Activated T-helper 1 cell treated with Interleukin-2 at 50 U/mL for 16 hours (primary cell): ENCODE measurements at regions not wholly inside any gene's neighbourhood (a gene's known extent, or its start where the extent isn't known, plus 50 kb on each side); places are given as distances from the start of the nearest gene placed in this dataset.

Experiments
- DNase-seq: peaks from one replicate; pipeline ENCODE4 v3.0.0-alpha.2; 2020; ENCODE audit warnings: low read depth

DNA sequence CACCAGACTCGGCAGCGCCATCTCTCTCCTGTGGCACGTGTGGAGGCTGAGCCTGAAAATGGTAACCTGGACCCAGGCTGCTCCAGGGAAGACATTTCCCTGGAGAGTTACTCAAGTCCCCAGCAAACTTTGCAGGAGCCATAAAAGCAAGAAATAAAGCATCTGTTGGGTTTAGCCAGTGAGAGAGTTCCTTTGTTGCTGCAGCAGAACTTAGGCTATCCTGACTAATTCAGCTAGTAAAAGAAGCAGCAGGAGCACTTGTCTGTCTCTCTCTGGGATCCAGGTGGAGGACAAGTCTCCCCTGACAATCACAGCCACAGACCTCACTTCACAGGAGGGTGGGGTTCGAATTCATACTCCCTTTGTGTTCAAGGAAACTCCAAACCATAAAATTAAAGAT, 79.2 kb upstream of the DIO3 start:
- no peak for DNase-seq

DNA sequence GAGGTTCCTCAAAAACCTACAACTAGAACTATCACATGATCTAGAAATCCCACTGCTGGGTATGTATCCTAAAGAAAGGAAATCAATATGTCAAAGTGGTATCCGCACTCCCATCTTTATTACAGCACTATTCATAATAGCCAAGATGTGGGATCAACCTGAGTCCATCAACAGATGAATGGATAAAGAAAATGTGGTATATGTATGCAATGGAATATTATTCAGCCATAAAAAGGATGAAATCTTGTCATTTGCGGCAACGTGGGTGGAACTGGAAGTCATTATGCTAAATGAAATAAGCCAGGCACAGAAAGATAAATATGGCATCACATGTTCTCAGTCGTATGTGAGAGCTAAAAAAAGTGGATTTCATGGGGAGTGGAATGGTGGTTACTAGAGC, 77.5 kb upstream of the DIO3 start:
- no peak for DNase-seq

DNA sequence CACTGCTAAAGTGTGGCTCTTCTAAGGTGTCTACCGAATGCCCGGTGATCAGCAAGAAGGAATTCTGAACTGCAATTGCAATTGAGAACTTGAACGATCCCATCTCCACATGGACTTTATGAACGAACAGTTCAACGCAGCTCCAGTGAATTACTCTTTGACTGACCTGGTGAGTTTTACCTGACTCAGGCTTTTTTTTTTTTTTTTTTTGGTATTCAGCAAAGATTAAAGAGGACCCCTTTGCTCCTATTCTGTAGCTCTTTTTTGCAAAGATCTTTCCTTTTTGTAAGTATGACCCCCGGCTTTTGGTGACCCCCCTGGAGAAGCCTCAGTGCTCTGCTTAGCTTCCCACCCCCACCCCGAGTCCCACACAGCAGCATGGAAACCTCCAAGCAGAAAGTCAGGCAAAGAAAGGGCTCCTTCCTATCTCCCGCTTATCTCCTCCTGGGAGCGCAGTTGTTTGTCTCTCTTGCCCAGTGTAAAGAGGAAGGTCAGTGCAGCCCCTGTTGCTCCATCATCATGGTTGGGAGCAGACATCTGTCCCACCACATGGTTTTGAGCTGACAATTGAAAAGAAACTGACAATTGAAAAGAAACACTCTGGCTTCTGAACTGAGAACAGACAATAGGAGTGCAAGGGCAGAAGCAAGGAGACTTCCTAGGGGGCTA, 72.1 kb upstream of the DIO3 start:
- DNase-seq: no peak

DNA sequence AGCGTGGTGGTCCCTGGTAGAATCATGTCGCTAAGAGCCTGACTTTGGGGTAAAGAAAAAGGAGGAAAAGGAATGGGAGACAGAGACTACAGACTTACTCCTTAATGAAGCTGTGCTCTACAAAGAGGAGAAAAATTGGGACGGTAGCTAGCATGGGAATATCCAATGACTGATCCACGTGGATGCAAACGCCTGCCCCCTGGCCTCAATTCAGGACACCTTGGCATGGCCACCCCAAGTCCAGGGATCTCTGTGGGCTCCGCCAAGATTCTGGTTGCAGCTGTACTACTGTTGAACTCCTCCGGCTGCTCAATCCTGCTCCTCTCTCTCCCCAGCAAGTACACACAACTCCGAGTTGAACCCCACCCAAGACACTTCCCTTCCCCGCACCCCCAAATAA, 70.5 kb upstream of the DIO3 start:
- DNase-seq: no peak

GRCh38 chr14:101491841-101492240, 69.5 kb upstream of the DIO3 start:
- DNase-seq: no peak

DNA sequence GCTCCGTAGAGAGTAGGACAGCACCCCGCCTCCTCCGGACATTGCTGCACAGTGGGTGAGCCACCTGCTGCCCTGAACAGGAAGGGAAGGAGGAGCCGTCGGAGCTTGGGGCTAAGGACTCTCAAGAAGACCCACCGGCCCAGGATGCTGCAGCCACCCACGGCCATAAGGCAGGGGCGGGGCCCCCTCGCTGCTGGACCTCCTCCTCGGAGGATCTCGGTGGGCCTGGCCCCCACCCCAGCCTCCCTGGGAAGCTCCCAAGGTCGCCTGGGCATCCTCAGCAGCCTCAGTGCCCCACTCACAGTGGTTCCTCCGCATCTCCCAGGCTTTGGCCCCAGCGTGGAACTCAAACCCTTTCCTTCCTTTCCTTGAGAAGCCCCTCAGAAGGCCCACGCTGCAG, 68.6 kb upstream of the DIO3 start:
- DNase-seq: no peak

GRCh38 chr14:101494826-101495225, 66.5 kb upstream of the DIO3 start:
- DNase-seq: no peak

DNA sequence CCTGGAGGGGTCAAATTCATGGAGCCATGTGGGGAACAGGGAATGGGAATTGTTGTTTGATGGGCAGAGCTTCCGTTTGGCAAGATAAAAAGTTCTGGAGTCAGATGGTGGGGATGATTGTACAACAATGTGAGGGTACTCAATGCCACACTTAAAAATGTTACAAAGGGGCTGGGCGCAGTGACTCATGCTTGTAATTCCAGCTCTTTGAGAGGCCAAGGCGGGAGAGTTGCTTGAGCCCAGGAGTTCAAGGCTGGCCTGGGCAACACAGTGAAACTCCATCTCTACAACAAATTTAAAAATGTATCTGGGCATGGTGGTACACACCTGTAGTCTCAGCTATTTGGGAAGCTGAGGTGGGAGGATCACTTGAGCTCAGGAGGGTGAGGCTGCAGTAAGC, 66.0 kb upstream of the DIO3 start:
- no peak for DNase-seq

DNA sequence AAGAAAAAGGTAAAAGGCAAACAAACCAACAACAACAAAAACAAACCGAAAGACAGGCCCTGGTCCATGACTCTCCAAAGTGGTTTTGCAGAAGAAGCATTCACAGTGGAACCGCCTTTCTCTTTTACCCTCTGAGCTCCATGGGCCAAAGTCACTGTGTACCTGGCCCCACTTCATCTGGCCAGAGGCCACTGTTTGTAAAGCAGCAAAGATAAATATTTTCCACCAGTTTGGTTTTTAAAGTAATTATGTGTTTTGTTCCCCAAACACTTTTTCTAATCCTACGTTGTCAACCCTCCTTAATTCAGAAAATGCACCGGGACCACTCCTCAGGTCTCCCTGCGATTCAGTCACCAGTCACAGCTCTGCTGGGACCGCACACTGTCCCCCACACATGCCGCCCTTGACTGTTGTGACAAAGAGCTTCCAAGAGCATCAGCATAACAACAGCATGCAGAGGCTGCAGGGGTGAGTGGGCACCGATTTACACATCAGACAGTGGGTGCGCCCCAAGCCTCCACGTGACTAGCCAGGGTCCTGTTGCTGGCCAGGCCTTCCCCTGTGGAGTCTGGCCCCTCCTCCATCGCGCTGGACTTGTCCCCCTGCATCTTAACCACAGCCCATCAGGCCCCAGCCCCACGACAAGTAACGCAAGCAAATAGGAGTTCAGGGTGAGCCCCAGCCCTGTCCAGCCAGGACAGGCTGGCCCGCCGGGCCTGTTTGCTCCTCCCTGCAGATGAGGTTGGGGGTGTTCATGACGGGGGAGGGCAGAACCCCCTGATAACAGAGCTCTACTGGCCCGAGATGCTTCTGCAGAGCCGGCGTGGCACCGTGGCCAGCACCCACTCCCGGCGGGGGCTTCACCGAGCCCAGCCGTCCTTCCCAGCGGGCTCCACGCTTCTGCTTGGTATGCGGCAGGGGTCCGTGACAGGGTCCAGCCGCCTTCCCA, 65.2 kb upstream of the DIO3 start:
- DNase-seq: no peak

DNA sequence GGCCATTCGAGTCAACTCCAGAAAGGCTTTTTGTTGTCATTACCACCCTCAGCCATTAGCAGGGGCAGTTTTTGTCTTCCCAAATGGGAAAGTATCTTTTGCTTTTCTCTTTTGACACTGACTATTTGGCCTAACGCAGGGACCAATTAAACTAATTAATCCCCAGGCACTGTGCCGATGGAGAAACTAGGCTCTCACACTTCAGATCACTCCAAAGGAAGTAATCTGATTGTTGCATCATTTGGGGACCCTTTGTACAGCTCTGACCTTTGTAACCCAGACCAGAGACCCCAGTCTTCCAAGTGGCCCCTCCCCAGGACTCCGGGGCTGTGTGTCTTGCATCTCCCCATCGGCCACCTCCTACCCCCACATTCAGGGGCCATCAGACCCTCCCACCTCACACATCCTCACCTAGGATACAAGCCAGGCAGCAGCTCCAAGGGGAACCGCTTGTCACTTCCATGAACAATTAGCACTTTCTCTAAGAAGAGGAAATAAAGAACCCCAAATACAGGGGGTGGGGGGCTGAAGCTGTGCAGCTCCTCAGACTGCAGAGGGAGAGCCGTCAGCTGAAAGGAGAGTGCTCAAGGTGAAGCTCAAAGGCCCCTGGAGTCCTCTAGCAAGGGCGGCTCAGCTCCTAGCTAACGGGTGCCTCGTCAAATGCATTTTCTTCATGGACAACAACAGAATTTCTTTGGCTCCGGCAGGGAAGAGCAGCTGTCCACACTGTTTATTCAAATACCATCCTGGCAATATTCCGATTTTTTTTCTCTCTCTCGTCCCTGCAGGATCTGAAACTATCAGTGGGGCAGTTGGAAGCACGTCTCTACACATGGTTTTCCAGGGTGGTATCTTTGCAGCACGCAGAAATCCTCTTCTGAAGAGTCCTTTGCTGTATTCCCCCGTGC, 64.3 kb upstream of the DIO3 start:
- no peak for DNase-seq

DNA sequence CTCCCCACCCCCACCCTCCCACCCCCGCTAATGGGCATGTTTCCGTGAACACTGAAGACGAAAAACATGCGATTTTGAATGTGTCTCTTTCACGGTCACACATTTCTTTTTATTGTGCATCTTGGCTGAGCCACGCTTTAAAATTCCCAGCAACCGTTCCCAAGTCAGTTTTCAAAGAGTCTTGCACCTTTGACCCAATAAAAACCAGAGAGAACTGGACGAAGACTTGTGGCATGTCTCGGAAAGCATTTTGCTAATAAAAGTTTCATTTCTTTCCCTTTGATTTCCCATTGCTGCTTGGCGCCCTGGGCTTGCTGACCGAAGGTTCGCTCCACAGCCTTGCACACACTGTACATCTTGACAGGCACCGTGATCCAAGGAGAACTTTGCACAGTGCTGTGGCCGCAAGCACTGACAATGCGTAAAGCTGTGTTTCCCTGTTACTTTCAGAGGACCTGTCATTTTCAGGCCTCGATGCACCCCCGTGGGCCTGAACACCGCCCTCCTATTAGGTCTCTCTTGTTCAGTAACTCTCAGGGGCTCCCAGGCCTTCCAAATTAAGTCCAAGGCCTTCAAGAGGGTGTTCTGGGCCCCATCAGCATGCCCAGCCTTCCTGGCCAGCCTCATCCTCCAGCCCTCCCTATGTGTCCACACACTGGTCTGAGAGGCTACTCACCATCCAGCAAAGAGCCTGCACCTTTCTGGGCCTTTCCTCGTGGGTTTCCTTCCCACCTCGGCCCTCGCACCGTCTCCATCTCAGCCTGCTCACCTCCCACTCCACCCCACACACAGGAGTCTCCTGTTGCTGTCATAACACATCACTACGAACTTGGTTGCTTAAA, 63.4 kb upstream of the DIO3 start:
- DNase-seq: no peak

GRCh38 chr14:101498526-101498860, 62.8 kb upstream of the DIO3 start:
- no peak for DNase-seq

DNA sequence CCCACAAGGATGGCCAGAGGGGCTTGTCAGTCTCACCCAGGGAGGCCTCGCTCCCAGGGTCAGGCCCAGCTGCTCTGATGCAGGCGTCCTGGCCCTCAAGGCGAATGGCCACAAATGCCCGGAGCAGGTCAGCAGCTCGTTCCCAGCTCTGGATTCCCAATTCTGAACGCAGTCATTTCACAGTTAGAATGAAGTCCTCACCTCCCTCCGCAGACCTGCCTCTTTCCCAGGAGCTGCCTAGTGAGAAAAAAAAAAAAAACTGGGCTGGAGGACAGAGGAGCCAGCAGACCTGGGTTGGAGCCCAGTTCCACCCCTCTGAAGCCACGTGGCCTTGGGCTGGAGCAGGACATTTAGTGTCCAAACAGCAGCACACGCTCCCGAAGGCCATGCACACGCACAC, 62.2 kb upstream of the DIO3 start:
- DNase-seq: no peak

DNA sequence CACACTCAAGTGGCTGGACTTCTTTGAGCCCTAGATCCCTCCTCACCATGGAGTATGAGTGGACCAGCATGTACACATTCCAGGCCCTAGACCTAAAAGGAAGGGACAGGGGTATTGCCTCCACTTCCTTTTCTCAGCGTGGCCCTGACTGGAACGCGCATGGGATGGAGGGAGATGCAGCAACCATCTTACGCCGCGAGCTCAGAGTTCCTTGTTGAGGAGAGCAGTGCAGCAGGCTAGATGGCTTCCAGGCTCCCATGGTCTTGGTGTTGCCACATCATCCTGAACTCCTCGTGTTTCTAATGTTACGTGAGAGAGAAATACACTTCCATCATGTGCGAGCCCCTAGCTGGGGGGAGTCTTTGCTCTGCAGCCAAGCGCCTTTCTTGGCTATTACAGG, 61.8 kb upstream of the DIO3 start:
- no peak for DNase-seq

DNA sequence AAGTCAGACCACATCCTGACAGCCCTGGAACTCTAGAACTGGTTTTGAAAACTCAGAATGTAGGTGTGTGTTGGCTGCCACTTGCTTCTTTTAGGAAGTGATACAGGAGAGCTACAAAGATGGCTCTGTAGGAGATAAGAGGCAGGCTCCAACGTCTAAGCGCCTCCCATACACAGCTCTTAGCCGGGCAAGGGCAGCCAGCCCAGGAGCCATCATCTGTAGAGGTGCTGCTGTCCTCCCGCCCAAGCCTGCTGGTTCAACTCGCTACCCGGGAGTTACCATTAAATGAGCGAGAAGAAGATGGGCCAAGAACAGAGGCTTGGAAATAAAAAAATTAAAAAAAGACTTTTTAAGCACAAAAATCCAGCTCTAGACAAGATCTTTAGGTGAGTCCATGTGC, 61.2 kb upstream of the DIO3 start:
- no peak for DNase-seq

- no peak for DNase-seq
Observed at GRCh38 chr14:101500681-101501080, 60.6 kb upstream of the DIO3 start.

GRCh38 chr14:101501341-101501740, 60.0 kb upstream of the DIO3 start:
- DNase-seq: no peak

GRCh38 chr14:101501858-101502615, 59.3 kb upstream of the DIO3 start:
- DNase-seq: no peak

DNA sequence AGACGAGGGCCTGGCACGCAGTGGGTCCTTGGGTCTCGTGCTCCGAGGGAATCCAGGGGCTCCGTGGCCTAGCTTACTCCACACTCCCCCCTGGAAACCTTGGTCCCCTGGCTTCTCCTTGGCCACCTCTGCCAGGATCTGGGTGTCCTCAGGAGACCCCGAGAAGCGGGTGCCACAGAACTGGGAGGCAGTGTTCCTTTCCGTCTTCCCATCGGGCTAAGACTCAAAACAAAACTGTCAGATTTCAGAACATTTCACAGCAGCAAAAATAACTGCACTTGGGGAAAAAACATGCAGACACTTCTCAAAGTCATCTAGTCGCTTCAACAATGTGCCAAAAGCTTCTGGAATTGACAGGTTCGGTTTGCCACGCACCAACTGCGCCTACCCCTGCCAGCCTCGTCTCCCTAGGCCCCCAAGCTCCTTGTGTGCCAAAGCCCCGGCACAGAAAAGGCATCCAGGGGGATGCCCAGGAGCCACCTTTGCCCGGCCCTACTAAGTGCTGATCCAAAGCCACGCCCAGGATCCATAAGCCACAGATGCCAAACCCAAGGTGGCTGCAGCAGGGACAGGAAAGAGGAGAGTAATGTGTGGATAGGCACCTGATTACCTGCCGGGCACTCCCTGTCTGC, 58.4 kb upstream of the DIO3 start:
- DNase-seq: no peak

GRCh38 chr14:101503431-101504095, 57.7 kb upstream of the DIO3 start:
- DNase-seq: no peak
